ENCODE measurements at regions not wholly inside any gene's neighbourhood (a gene's known extent, or its start where the extent isn't known, plus 50 kb on each side); places are given as distances from the start of the nearest gene placed in this dataset.
"Not testable (repeated sequence)": the region's sequence is repeated elsewhere in the genome, so short reads cannot be mapped to it uniquely, and the experiment has no call there.

DNA sequence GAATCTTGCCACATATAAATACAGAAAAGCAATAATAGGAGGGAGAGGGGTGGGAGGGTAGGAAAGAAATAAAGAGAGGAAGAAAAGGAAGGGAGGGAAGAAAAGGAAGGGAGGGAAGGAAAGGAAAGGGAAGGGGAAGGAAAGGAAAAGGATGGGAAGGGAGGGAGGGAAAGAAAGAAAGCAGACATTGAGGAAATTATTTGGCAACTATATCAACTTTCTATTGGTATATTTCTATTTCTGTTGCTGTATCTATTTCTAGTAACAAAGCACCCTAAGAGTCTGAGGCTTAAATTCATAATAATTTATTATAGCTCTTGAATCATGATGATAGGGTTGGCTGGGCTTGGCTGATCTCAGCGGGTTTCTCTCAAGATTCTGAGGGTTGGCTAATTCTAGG is 648.0 kb downstream of the CCDC85A start:
- Histone ChIP-seq H3K27me3 (no peaks in the 10 kb centered on the region), H3K4me3 (no peak overlapping the region), H3K4me1 (ENCODE audit: low read depth) (no peaks in the 10 kb centered on the region), H3K9me3 (ENCODE audit: low read depth) (no peaks in the 10 kb centered on the region), H3K27ac (no peak overlapping the region), H3K36me3 (no peaks in the 10 kb centered on the region)
- DNase-seq (ENCODE audit: low read depth in 1 of 2, low spot score in 1 of 2) = no peak
- TF ChIP-seq, protein P1, sequence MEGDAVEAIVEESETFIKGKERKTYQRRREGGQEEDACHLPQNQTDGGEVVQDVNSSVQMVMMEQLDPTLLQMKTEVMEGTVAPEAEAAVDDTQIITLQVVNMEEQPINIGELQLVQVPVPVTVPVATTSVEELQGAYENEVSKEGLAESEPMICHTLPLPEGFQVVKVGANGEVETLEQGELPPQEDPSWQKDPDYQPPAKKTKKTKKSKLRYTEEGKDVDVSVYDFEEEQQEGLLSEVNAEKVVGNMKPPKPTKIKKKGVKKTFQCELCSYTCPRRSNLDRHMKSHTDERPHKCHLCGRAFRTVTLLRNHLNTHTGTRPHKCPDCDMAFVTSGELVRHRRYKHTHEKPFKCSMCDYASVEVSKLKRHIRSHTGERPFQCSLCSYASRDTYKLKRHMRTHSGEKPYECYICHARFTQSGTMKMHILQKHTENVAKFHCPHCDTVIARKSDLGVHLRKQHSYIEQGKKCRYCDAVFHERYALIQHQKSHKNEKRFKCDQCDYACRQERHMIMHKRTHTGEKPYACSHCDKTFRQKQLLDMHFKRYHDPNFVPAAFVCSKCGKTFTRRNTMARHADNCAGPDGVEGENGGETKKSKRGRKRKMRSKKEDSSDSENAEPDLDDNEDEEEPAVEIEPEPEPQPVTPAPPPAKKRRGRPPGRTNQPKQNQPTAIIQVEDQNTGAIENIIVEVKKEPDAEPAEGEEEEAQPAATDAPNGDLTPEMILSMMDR (IDR thresholded peaks at IDR 0.05; ENCODE audit: low read depth, low read length) = no peak

DNA sequence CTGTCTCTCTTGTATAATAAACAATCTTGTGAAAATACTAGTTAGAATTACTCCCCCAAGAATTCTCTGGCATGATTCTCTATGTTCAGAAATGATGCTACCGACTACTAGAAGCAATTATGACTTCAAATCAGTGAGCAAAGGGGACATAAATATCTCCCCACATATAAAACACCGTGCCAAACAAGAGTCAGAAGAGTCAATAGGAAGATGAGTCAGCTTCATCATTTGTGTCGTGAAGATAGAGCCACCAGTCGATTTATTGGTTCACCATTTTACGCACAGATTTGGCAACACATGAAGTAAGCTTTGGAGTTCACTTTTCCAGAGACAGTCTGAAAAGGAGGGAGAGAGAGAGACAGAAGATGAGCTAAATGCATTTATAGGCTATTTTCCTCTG is 650.9 kb downstream of the CCDC85A start:
- DNase-seq (ENCODE audit: low read depth in 1 of 2, low spot score in 1 of 2) = no peak
- Histone ChIP-seq H3K27me3 (no peaks in the 10 kb centered on the region), H3K36me3 (no peaks in the 10 kb centered on the region), H3K9me3 (ENCODE audit: low read depth) (no peaks in the 10 kb centered on the region), H3K4me3 (no peak overlapping the region), H3K4me1 (ENCODE audit: low read depth) (no peaks in the 10 kb centered on the region), H3K27ac (no peak overlapping the region)
- TF ChIP-seq, protein P1 (IDR thresholded peaks at IDR 0.05; ENCODE audit: low read depth, low read length) = no peak

DNA sequence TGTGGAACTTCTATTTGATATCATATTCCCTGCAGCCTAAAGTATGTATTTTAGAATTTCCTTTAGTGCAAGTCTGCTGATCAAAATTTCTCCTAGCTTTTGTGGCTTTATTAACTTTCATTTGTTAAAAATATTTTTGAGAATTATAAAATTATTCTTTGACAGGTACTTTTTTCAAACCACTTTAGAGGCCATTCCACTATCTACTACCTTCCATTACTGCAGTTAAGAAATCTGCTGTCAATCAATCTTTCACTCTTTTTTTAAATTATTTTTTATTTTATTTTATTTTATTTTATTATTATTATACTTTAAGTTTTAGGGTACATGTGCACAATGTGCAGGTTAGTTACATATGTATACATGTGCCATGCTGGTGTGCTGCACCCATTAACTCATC is 656.2 kb downstream of the CCDC85A start:
- H3K9me3 ChIP-seq (ENCODE audit: low read depth); H3K36me3 ChIP-seq; H3K27me3 ChIP-seq; H3K4me1 ChIP-seq (ENCODE audit: low read depth); H3K4me3 ChIP-seq; DNase-seq (ENCODE audit: low read depth in 1 of 2, low spot score in 1 of 2); H3K27ac ChIP-seq: not testable (repeated sequence)

DNA sequence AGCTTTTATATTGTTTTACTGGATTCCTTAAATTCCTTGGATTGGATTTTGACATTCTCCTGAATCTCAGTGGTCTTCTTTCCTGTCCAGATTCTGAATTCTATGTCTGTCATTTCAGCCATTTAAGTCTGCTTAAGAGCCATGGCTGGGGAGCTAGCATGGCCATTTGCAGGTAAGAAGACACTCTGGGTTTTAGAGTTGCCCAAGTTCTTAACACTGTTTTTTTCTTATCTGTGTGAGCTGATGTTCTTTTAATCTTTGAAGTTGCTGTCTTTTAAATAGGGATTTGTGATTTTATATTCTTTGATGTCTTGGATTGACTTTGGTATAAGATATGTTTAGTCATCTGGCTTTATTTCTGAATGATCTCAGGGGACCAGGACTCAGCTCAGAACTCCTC is 677.2 kb downstream of the CCDC85A start:
- H3K27ac ChIP-seq = no peak overlapping the region
- H3K36me3 ChIP-seq = no peaks in the 10 kb centered on the region
- H3K27me3 ChIP-seq = no peaks in the 10 kb centered on the region
- H3K4me3 ChIP-seq = no peak overlapping the region
- no peak for DNase-seq (ENCODE audit: low read depth in 1 of 2, low spot score in 1 of 2)
- H3K4me1 ChIP-seq (ENCODE audit: low read depth) = no peaks in the 10 kb centered on the region
- no peaks in the 10 kb centered on the region for H3K9me3 ChIP-seq (ENCODE audit: low read depth)
- TF ChIP-seq, protein P1 (IDR thresholded peaks at IDR 0.05; ENCODE audit: low read depth, low read length) = no peak

DNA sequence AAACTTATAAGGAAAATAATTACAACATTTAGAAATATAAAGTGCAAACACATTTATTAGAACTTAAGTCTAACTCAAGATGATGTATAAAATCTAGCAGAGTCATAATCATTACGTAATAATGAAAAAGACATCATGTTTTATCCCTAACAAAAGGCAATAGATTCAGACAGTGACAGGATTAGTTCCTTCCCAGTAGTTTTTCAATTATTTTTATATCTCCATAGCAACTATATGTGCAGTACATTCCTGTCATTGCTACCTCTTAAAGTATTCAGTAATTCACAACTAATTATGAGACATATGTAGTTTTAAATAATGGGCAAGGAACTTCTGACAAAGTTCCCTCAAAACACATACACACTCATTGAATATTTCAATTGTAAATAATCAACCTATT is 687.9 kb downstream of the CCDC85A start:
- Histone ChIP-seq H3K4me3 (no peak overlapping the region), H3K27ac (no peak overlapping the region), H3K27me3 (no peaks in the 10 kb centered on the region), H3K9me3 (ENCODE audit: low read depth) (no peaks in the 10 kb centered on the region), H3K4me1 (ENCODE audit: low read depth) (no peaks in the 10 kb centered on the region), H3K36me3 (no peaks in the 10 kb centered on the region)
- TF ChIP-seq, protein P1 (IDR thresholded peaks at IDR 0.05; ENCODE audit: low read depth, low read length) = no peak
- DNase-seq (ENCODE audit: low read depth in 1 of 2, low spot score in 1 of 2) = no peak

DNA sequence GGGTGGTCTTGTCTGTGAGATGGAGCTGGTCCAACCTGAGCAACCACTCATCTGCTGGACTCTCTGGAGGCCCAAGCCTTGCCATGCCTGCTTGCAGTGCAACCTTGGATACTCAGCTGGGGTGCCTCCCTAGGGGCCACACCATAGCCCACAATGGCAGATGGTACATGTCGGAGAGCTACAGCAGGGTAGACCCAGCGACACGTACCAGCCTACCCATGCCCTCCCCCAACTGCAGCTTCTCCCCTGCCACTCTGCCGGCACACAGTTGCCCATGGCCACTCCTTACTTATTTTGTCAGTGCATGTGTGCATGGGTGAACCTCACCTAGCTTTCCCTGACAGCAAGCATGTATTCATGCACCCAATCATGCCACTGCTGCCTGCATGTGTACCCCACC is 690.9 kb downstream of the CCDC85A start:
- Histone ChIP-seq H3K4me1 (ENCODE audit: low read depth) (no peaks in the 10 kb centered on the region), H3K27me3 (no peaks in the 10 kb centered on the region), H3K36me3 (no peaks in the 10 kb centered on the region), H3K9me3 (ENCODE audit: low read depth) (no peaks in the 10 kb centered on the region), H3K27ac (no peak overlapping the region), H3K4me3 (no peak overlapping the region)
- TF ChIP-seq, protein P1 (IDR thresholded peaks at IDR 0.05; ENCODE audit: low read depth, low read length) = no peak
- no peak for DNase-seq (ENCODE audit: low read depth in 1 of 2, low spot score in 1 of 2)

Measured in cardiac muscle cell (in vitro differentiated cells and primary cell).